Dedifferentiated amniotic fluid mesenchymal stem cell (primary cell): ENCODE measurements at regions not wholly inside any gene's neighbourhood (a gene's known extent, or its start where the extent isn't known, plus 50 kb on each side); places are given as distances from the start of the nearest gene placed in this dataset.

Source experiments
- DNase-seq: peaks from one replicate; pipeline ENCODE4 v3.0.0-alpha.2; 2016; ENCODE audit errors: extremely low spot score

DNA sequence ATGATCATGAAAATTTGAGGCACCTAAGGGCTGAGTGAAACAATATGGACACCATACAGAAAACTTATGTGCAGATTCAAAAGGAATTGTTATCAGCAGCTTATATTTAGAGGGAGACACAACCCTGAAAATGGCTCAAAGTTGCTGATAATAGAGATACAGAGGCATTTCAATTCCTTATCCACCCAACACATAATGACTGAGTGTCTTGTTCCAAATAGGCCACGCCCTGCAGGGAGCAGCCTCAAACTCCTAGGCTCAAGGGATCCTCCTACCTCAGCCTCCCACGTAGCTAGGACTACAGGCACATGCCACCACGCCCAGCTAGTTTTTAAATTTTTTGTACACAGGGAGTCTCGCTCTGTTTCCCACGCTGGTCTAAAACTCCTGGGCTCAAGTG is 79.0 kb downstream of the LBH start:
- DNase-seq, result no peak

GRCh38 chr2:30310955-30311354 is 79.6 kb downstream of the LBH start:
- DNase-seq, result no peak

- no peak for DNase-seq
Measured at GRCh38 chr2:30311711-30312110, 80.4 kb downstream of the LBH start.

- DNase-seq, result no peak
Measured at GRCh38 chr2:30312916-30313315, 81.6 kb downstream of the LBH start.

DNA sequence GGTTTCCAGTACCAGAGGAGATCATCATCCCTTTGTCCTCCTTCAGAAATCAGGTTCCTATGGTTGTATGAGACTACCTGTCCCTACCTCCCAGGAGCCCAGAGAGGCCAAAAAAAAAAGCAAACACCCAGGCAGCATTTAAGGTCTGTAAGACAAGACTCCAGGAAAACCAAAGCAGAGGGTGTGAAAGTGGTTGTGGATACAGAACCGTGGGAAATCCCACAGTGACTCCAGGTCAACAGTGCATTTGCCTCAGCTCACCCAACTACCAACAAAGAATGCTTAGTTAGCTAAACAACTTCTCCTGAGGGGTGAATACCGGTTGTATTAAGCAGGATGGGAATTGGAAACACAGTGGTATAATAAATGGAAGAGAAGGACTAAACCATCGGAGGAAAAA is 83.6 kb downstream of the LBH start:
- DNase-seq, result no peak

DNA sequence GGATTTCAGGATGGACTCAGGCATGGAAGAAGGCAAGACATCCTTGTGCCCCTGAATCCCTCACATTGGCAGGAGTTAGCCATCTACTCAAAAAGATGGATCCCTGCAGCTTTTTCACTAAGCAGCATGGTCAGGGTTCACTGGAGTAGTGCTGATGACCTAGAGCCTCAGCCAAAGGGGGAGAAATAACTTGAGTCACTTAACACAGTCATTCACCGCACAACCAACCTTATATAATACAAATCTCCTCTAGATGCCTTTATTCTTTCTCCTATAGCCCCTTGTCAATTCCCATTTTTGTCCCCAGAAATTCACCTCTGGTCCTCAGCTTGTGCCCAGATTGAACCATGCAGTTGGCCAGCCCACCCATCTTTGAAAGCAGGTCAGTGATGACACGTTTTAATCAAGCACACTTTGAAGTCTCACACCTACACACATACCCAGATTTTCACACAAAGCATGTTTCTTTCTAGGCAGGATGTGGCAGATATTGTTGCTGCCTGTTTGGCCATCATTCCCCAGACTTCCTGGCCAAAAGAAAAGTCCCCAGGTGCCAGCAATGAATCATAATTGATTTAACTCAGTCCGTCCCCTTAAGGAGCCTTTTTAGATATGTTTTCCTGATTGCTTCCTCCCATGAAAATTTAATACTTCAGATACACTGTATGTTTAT is 84.2 kb downstream of the LBH start:
- no peak for DNase-seq

GRCh38 chr2:30316408-30316807 is 85.1 kb downstream of the LBH start:
- DNase-seq, result no peak

- DNase-seq, result no peak
Measured at GRCh38 chr2:30318987-30319782, 87.9 kb downstream of the LBH start.

GRCh38 chr2:30321466-30321865 is 90.1 kb downstream of the LBH start:
- no peak for DNase-seq

- DNase-seq, result no peak
Measured at GRCh38 chr2:30323499-30323898, 92.2 kb downstream of the LBH start.

- DNase-seq, result no peak
Measured at GRCh38 chr2:30324245-30324908, 93.0 kb downstream of the LBH start.

DNA sequence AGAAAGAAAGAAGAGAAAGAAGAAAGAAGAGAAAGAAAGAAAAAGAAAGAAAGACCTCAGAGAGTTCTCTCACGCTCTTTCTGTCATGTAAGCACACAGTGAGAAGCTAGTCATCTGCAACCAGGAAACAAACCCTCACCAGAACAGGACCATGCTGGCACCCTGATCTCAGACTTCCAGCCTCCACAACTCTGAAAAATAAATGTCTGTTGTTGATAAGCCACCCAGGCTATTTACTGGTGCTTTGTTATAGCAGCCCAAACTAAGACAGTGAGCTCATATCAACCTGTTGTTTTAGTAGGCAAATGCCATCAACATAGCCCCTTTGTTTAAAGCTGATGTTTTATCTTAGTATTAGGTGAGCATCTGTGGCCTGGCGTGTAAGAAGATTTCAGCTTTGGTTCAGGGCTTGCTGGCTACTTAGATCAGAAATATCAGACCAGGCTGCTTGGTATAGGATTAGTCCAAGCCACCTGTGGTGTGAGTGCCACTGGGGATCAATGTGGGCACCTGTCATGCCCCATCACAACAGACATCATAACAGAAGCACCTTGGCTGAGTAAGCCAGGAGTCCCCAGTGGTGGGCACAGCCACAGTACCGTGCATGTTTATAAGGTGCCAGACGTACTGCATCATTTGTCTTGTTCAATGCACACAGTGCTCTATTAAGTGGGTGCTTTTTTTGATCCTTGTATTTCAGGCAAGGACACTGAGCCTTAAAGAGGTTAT is 94.4 kb downstream of the LBH start:
- no peak for DNase-seq

- no peak for DNase-seq
Measured at GRCh38 chr2:30326497-30326896, 95.2 kb downstream of the LBH start.

DNA sequence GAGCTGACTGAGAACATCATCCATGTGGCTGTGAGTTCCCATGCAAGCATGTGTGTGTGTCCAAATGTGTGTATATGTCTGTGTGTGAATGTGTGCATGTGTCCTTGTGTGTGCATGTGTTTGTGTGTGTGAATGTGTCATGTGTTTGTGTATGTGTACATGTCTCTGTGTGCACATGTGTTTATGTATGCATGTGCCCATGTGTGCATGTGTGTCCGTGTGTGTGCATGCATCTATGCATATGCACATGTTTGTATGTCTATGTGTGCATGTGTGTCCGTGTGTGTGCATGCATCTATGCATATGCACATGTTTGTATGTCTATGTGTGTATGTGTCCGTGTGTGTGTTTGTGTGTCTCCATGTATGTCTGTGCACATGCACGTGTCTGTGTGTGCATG is 99.7 kb downstream of the LBH start:
- DNase-seq, result no peak

- DNase-seq, result no peak
Measured at GRCh38 chr2:30331869-30332268, 100.5 kb downstream of the LBH start.

DNA sequence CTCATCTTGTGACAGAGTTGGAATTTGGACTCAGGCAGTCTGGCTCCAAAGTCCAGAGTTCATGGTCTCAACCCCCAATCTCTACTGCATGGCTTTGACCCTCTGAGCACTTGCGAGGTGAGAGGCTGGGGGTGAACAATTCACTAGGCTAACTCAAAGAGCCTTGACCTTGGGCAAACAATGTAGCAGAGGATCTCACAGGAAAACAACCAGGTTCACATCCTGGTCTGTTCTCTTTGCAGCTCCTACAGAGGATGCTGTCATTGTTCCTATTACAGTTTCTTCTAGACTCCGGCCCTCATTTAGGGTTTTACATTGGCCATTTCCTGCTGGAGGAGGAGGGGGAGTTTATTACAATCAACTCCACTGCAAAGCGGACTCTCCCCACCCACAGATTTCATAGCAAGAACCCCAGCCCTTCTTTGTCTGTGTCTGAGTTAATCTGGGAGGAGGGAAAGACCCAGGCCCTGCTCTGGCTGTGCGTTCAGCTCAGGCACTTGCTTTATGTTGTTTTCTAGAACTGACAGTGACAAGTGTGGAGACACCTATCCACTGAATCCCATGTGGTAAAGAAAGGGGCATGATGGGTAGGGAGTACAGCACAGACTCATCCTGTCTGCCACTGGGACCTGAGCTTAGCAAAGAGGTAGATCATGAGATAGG is 101.6 kb downstream of the LBH start:
- no peak for DNase-seq

GRCh38 chr2:30334762-30335363 is 103.5 kb downstream of the LBH start:
- DNase-seq, result no peak

DNA sequence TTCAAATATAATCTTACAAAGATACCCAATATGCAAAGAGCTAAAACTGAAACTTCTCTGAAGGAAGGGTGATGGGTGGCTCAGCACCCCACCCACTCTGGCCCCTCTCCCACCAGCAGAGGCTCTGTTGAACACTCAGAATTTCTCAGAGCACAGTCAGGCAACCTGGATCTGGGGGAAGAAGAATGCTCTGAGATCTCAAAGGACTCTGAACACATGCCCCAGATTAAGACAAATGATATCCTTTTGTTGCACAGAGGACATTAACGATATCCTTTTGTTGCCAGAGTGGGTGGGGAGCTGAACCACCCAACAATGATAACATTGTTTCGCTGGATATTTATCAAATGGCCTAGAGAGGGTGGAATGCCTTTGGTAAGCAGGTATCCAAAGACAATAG is 104.8 kb downstream of the LBH start:
- no peak for DNase-seq

GRCh38 chr2:30336978-30337841 is 105.9 kb downstream of the LBH start:
- no peak for DNase-seq

DNA sequence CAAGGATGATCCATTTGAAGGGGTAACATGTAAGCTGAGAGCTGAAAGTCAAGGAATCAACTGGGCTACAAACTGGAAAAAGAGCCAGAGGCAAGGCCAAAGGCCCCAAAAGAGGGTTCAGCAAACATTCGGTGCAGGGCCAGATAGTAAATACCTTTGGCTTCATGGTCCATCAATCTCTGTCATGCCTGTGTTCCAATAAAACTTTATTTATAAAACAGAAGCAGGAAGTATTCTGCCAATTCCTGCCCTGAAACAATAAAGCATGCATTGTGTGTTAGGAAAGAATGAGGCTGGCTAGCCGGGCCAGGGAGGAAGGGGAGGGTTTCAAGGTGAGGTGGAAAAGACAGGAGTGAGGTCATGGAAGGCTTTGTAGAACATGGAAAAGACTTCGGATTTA is 107.1 kb downstream of the LBH start:
- no peak for DNase-seq
